Lower lobe of right lung (tissue), 2 donors: ENCODE measurements at regions not wholly inside any gene's neighbourhood (a gene's known extent, or its start where the extent isn't known, plus 50 kb on each side); places are given as distances from the start of the nearest gene placed in this dataset.
A peak's percentile ranks its signal among the peaks of the same experiment; 100 is the strongest.
"Not testable (repeated sequence)": the region's sequence is repeated elsewhere in the genome, so short reads cannot be mapped to it uniquely, and the experiment has no call there.

Source experiments
- ATAC-seq, 2 donors: fragments of 200-7000 bp; cut with Tn5 transposase; one replicate each; pipeline ENCODE4 v1.9.1; 2020 to 2022; ENCODE audit warnings: mild to moderate bottlenecking in 2 of 2, moderate library complexity in 2 of 2
- DNase-seq: peaks from one replicate; pipeline ENCODE4 v3.0.0-alpha.2; 2020
- H3K27ac ChIP-seq: fragments of 200-600 bp; one replicate; pipeline ENCODE4 v1.8.0; 2022
- H3K27me3 ChIP-seq: fragments of 200-600 bp; one replicate; pipeline ENCODE4 v1.8.0; 2022; ENCODE audit warnings: low read depth
- H3K36me3 ChIP-seq: fragments of 200-600 bp; one replicate; pipeline ENCODE4 v1.8.0; 2022; ENCODE audit warnings: mild to moderate bottlenecking
- H3K4me1 ChIP-seq: fragments of 200-600 bp; one replicate; pipeline ENCODE4 v1.8.0; 2022
- H3K4me3 ChIP-seq: fragments of 200-600 bp; one replicate; pipeline ENCODE4 v1.8.0; 2022; ENCODE audit warnings: mild to moderate bottlenecking
- H3K9me3 ChIP-seq: fragments of 200-600 bp; one replicate; pipeline ENCODE4 v1.8.0; 2022
- intact Hi-C: fragments of 100-400 bp; cut with DNase I; formaldehyde crosslinking; loops from one replicate; pipeline ENCODE4 v1.11.0; 2022
- TF ChIP-seq, protein P1 (sequence below): fragments of 200-600 bp; IDR thresholded peaks from one replicate; pipeline ENCODE4 v1.8.0; 2022; ENCODE audit warnings: antibody characterized with exemption, mild to moderate bottlenecking
- donor health status: DM: no; HTN: yes; CAD: no; lungs with severe emphysema.

DNA sequence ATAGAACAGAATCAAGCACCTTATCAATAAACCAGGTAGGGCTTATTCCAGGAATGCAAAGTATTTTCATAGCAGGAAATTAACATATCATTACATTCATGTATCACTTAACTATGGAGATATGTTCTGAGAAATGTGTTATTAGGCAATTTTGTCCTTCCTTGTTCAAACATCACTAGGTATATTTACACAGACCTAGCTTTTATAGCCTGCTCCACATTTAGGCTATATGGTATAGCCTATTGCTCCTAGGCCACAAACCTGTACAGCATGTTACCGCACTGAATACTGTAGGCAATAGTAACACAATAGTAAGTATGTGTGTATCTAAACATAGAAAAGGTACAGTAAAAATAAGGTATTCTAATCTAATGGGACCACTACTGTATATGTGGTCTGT, 82.8 kb upstream of the KCTD1 start:
- TF ChIP-seq, protein P1, sequence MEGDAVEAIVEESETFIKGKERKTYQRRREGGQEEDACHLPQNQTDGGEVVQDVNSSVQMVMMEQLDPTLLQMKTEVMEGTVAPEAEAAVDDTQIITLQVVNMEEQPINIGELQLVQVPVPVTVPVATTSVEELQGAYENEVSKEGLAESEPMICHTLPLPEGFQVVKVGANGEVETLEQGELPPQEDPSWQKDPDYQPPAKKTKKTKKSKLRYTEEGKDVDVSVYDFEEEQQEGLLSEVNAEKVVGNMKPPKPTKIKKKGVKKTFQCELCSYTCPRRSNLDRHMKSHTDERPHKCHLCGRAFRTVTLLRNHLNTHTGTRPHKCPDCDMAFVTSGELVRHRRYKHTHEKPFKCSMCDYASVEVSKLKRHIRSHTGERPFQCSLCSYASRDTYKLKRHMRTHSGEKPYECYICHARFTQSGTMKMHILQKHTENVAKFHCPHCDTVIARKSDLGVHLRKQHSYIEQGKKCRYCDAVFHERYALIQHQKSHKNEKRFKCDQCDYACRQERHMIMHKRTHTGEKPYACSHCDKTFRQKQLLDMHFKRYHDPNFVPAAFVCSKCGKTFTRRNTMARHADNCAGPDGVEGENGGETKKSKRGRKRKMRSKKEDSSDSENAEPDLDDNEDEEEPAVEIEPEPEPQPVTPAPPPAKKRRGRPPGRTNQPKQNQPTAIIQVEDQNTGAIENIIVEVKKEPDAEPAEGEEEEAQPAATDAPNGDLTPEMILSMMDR, result no peak
- no peaks in the 10 kb centered on the region for H3K27me3 ChIP-seq
- no peaks in the 10 kb centered on the region for H3K36me3 ChIP-seq
- H3K4me3 ChIP-seq, result no peak overlapping the region
- no peak for ATAC-seq
- H3K9me3 ChIP-seq, result no peaks in the 10 kb centered on the region
- no peaks in the 10 kb centered on the region for H3K4me1 ChIP-seq
- no peak for DNase-seq
- intact Hi-C loops, result no loop called here
- no peak overlapping the region for H3K27ac ChIP-seq

DNA sequence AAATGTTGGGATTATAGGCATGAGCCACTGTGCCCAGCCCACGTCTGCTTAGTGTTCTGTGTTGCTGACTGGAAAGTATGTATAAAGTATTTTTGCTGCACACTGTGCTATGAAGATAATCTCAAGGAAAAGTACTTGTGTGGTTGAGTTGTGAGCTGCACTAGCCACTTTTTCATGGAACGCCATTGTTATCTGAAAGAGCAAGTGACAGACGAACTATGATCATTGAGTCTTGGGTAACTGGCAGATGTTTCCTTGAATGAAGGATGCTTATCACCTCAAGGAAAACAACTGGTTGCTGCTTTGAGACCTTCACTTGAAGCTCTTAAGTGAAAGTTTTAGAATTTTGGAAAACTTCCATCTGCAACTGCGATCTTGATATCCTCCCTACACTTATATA, 82.2 kb upstream of the KCTD1 start:
- intact Hi-C loops, result no loop called here
- no peaks in the 10 kb centered on the region for H3K9me3 ChIP-seq
- ATAC-seq, result no peak
- TF ChIP-seq, protein P1, result no peak
- no peaks in the 10 kb centered on the region for H3K4me1 ChIP-seq
- H3K27me3 ChIP-seq, result no peaks in the 10 kb centered on the region
- H3K27ac ChIP-seq, result no peak overlapping the region
- DNase-seq, result no peak
- no peaks in the 10 kb centered on the region for H3K36me3 ChIP-seq
- H3K4me3 ChIP-seq, result no peak overlapping the region

DNA sequence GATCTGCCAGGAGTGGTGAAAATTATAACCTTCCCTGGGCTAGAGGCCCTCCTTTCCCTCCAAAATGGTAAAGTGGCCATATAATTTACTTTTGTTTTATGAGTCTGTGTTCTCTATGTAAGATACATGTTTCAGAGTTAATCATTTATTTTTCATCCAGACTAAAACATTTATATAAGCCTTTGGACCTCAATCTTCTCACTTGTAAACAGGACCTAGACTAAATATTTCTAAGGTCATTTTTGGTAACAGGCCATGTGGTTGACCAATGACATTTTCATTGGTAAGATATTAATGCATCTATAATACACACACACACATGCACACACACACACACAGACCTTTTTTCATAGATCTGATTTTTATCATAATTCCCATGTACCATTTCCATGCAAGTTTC, 79.7 kb upstream of the KCTD1 start:
- no peaks in the 10 kb centered on the region for H3K4me1 ChIP-seq
- H3K9me3 ChIP-seq, result no peaks in the 10 kb centered on the region
- no peak for DNase-seq
- no peak overlapping the region for H3K27ac ChIP-seq
- TF ChIP-seq, protein P1, result no peak
- H3K4me3 ChIP-seq, result no peak overlapping the region
- H3K27me3 ChIP-seq, result no peaks in the 10 kb centered on the region
- intact Hi-C loops, result no loop called here
- ATAC-seq, result no peak
- H3K36me3 ChIP-seq, result no peaks in the 10 kb centered on the region

DNA sequence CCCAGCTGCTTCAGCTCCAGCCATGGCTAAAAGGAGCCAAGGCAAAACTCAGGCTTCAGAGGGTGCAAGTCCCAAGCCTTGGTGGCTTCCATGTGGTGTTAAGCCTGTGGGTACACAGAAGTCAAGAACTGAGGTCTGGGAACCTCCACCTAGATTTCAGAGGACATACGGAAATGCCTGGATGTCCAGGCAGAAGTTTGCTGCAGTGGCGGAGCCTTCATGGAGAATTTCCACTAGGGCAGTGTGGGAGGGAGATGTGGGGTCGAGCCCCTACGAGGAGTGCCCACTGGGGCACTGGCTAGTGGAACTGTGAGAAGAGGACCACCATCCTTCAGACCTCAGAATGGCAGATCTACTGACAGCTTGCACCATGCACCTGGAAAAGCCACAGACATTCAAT, 76.1 kb upstream of the KCTD1 start:
- ATAC-seq, result no peak
- no peak overlapping the region for H3K4me3 ChIP-seq
- intact Hi-C loops, result no loop called here
- no peaks in the 10 kb centered on the region for H3K9me3 ChIP-seq
- no peak for DNase-seq
- H3K27ac ChIP-seq, result no peak overlapping the region
- TF ChIP-seq, protein P1, result no peak
- no peaks in the 10 kb centered on the region for H3K36me3 ChIP-seq
- H3K4me1 ChIP-seq, result no peaks in the 10 kb centered on the region
- no peaks in the 10 kb centered on the region for H3K27me3 ChIP-seq

DNA sequence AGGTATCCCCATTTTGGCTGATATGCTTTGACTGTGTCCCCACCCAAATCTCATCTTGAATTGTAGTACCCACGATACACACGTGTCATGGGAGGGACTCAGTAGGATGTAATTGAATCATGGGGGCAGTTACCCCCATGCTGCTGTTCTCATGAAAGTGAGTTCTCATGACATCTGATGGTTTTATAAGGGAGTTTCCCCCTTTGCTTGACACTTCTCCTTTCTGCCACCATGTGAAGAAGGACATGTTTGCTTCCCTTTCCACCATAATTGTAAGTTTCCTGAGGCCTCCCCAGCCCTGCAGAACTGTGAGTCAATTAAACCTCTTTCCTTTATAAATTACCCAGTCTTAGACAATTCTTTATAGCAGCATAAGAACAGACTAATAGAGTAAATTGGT, 75.0 kb upstream of the KCTD1 start:
- DNase-seq, H3K27me3 ChIP-seq, H3K4me1 ChIP-seq, H3K9me3 ChIP-seq, intact Hi-C loops, H3K27ac ChIP-seq, H3K4me3 ChIP-seq, ATAC-seq, H3K36me3 ChIP-seq: not testable (repeated sequence)

DNA sequence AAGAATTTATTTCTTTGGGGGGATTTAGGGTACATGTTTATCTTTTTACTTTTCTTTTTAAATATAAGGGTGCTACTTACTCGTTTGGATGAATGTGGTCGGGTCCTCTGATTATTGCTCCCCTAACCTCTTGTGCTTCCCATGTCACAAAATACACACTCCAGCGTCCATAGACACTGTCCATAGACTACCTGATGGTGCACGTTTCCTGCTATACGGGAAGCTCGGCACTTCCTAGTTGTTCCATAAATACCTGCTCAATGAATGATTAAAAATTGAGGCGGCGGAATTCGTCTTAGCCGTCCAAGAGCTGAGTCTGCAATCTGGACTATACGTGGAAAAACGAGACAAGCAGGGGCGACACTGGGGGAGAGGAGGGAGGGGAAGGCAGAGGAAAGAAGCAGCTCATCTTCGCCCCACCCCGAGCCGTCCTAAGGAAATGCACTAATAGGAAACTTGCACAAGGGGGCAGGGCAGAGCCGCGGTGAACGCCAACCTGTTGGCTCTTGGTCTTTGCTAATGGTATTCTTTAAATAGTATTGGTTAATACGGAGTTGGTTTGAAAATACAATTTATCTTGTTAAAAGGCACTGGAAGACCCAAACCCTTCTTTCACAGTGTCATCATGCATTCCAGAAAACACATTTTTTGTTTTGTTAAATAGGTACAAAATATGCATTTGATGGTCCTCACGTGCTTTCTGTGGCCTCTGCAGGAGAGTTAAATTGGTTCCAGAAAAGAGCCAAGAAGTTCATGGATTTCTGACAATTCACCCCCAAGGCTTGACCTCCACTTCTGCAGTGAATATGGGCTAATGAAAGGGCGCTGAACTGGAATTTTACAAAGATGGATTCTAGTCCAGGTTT, 73.0 kb upstream of the KCTD1 start:
- no peak overlapping the region for H3K27ac ChIP-seq
- DNase-seq (peak; percentile 73), ATAC-seq (peak; percentile 88)
- H3K36me3 ChIP-seq, result no peaks in the 10 kb centered on the region
- no peaks in the 10 kb centered on the region for H3K9me3 ChIP-seq
- H3K4me1 ChIP-seq, result no peaks in the 10 kb centered on the region
- H3K4me3 ChIP-seq, result peak overlapping the region; percentile 3
- TF ChIP-seq, protein P1, result peak; percentile 69
- no peaks in the 10 kb centered on the region for H3K27me3 ChIP-seq
- intact Hi-C loops, result no loop called here
